ENCODE measurements at regions not wholly inside any gene's neighbourhood (a gene's known extent, or its start where the extent isn't known, plus 50 kb on each side); places are given as distances from the start of the nearest gene placed in this dataset.
A peak's percentile ranks its signal among the peaks of the same experiment; 100 is the strongest.

- DNase-seq: no peak
Measured at GRCh38 chr2:136399667-136400289, 281.8 kb upstream of the CXCR4 start.

DNA sequence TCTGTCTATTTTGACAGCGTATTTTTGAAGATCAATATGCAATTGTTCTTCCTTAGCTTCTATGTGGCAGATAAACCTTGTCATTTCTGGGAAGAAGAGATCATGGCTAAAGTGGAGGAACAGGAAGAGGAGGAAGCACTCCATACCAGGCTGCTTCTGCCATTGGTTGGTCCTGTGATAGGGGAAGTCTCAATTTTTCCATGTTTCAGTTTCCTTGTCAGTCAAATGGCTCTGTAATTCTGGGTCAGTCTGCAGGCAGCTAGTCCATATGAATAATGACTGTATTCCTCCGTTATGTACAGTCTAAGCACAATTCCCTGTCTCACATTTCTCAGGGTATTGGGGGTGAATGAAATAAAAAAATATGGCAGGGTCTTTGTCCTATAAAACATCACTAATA is 277.6 kb upstream of the CXCR4 start:
- no peak for DNase-seq

DNA sequence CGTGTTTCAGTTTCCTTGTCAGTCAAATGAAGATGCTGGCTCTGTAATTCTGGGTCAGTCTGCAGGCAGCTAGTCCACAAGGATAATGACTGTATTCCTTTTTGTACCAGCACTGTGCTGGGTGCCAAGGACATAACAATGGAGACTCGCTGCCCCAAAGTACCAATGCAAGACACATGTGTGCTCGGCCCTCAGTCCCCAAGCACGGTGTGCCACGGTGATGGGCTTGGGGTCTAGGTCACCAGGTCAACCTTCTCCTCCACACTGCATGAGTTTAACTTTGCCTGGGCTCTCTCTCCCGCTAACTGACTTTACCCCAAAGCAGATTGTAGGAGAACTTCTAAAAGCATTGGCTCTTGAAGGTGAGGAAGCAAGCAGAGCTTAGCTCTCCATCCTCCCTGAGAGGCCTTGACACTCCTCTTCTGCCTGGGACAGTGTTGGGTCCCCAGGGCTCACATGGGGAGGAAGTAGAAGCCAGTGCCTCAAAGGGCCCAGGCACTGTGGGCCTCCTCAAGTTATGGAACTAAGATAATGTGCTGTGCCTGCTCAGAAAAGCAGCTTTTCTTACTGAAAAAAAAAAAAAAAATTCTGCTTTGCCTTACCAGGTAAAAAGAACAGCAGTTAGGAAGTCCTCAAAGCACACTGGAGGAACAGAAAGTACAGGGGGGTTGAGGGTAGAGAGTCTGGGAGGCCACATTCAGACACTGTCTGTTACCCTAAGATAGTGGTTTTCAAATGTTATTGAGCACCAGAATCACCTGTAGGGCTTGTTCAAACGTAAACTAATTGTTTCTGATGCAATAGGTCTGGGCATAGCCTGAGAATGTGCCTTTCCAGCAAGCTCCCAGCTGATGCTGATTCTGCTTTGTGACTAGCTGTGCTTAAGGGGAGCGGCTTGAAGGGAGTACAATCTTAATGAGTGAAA is 276.4 kb upstream of the CXCR4 start:
- DNase-seq: no peak

DNA sequence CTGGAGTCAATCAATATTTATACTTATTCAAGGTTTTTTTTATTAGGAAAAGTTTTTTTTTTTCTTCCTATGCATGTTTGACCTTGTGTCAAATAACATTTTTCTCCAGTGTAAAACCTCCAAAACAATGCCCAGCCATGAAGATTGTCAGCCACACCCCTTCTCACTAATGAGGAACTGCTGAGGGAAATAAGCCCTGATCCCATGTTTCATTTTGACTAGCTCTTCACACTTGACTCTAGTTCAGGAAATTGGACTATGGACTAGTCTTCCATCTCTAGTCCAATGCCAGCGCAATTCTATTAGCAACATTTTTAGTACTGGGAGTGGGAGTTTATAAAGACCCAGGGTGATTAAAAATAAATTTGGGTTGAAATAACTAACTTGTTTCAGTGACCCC is 275.6 kb upstream of the CXCR4 start:
- no peak for DNase-seq

DNA sequence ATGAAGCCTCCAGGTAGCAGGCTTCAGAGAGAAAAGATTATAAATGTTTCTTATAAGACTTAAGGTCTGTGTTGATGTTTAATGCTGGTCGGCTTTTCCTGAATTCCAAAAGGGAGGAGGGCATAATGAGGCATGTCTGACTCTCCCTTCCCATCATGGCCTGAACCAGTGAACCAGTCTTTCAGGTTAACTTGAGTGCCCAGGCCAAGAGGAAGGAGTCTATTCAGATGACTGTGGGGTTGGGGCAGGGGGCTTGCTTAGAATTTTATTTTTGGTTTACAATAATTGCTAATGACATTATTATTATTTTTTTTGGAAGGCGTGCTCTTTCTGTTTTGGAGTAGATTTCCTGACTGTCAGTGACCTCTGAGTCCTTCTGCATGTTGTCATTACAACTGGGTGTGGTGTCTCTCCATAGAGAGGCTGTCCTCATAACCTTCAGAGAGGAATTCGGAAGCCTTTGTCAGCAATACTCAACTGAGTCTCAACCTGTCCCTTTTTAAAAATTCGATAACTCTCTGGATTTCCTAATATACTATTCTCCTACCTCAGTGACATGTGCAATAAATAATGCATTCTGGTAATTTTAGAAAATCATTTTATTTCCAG is 275.1 kb upstream of the CXCR4 start:
- no peak for DNase-seq

- no peak for DNase-seq
Measured at GRCh38 chr2:136389809-136390208, 271.9 kb upstream of the CXCR4 start.

DNA sequence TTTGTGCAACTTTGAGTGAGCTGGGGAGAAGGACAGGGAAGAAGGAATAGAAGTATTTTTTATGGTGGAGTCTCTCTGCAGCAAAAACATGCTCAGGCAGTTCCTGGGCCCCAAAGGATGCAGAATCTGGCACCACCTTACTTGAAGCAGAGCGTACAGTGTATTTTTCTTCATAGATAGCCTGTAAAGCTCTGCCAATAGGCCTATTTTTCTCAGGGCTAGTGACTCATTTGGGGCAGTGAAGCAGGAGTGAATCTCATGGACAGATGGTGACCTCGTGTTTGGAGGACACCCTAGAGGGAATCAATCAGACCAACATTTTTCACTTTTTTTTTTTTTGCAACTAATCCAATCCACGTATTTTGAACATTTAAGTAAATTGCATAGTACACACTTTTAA is 268.1 kb upstream of the CXCR4 start:
- DNase-seq: no peak

DNA sequence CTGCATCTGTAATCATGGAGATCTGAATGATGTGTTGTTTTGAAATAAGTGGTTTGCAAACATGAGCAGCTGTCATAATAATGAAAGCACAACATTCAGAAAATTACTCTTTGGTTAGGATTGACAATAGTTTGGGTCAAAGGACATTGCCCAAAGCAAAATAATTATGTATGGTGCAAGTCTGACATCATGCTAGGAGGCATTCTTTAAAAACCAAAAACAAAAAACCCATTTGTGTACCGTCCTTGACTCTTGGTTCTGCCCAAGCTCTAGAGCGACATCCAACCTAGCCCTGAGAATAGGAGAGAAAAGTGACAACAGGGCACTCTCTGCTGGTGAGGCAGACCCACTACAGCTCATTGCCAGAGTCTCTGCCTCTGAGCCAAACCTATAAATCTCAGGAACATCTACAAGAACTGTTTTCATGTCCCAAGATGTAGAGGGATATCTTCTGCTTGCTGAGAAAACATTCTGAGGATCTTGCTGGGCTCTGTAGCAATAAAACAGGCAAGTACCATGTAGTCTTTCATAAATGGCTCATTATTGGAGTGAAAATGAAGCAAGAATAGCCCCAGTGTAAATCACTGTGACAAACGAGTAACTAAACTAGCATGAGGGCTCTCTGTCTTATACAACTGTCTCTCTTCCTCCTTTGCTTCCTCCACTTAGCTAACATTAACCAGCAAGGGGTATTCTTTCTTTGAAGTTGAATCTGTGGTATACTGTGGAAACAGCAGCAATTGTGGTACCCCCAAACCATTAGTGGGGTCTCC is 266.8 kb upstream of the CXCR4 start:
- peak; percentile 57 for DNase-seq

GRCh38 chr2:136383167-136383566 is 265.2 kb upstream of the CXCR4 start:
- no peak for DNase-seq

DNA sequence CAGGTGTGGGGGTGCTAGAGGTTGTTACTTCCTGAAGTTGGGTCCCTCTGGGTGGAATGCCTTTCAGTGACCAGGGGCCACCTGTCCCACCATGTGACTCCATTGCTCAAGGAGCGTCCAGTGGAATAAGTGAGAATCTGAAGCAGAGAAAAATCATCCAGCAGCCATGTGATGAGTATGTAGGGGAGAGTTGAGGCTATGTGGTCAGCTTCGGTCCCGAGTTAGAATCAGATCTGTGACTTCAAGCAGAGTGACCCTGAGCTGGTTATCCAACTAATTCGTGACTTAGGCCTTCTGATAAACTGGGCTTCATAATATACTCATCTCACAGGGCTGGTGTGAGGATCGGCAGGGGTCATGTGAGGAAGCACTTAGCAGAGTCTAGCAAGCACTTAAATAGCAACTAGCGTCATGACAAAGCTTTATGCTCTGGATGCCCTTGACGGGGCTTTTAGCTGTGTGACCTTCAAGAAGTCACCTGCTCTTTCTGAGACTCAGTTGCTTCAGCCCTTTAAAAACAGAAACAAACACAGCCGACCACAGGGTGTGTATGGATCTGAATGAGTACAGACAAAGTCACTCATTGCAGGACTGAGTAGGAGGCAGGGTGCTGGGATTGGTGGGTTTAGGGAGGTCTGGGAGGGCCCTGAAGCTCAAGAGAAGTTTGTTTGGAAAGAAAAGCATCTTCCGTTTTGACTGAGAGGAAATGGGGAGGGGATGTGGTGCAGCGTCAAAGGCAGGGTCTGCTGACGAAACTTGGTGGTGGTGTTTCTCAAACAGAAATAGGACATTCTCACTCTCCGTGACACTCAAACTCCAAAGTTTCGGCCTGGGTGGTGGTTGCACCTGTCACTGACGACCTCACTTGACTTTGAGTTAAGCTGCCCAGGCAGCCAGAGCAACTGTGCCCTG is 264.0 kb upstream of the CXCR4 start:
- DNase-seq: no peak

- DNase-seq: no peak
Measured at GRCh38 chr2:136381245-136381644, 263.3 kb upstream of the CXCR4 start.

DNA sequence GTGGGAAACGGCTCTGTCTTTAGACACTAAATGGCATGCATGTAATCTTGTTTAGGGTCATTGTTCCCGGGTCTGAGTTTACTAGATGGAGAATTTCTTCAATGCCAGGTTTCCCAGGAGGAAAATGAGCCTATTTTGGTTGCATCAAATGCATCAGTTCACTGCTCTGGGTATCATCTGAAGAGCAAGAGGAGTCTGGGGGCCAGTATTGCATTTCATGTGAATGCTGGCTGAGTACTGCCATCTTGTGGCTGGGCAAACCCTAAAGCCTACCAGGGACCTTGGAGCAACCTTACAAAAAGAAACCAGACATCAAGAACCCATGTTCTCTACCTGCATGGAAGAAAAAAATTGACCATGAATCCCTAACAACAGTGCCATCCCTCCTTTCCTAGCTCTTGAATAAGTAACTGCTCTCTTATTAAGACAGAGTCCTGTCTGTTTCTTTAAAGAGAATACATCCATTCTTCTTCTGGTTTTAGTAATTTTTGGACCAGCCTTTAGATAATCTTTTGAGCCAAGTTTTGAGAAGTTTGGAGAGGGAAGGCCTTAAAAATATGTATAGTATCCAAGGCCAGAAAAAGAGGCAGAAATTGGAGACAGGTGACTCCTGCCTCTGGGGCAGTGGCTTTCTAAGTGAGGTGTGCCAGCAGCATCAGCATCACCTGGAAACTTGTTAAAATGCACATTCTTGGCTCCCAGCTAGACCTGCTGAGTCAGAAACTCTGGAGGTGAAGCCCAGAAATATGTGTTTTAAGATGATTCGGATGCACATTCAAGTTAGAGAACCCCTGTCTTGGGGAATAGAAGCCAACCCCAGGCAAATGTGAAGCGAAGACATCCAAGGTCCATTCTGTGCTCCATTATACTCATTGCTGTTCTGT is 261.0 kb upstream of the CXCR4 start:
- peak; percentile 83 for DNase-seq

GRCh38 chr2:136377423-136378382 is 259.8 kb upstream of the CXCR4 start:
- no peak for DNase-seq

DNA sequence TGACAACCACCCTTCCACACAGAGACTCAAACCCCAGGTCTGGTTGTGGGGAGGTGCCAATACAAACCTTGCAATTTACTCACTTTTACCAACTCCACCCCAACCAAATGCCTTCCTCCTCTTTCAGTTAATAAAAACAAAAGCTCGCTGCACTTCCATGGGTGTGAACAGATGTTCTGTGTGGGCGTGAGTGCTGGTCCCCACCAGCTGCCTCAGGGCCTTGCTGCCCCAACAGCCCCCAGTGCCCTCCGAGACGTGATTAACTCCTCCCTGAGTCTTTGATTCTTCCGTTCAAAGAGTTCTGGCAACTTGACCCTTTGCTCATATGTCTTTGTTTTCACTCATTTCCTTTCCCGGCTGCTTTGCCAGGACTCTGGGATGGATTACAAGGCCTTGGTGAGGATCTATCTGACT is 258.9 kb upstream of the CXCR4 start:
- no peak for DNase-seq

DNA sequence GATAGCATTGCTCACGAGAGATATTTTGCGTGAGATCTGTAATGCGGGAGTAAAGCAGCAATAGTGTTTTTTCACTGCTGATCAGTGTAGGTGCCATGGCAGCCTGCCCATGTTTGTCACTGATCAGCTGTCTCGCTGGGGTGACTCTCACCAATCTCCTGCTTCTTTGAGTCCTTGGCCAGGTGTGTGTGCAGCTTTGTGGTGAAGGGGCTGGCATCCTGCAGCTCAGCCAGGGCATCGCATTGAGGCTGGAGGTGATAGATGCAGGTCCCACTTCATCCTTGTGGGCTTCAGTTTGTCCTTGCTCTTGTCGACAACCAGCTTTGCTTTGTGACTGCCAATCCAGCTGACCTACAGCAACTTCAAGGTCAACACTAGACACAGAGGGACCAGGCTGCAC is 258.3 kb upstream of the CXCR4 start:
- DNase-seq: peak; percentile 61

DNA sequence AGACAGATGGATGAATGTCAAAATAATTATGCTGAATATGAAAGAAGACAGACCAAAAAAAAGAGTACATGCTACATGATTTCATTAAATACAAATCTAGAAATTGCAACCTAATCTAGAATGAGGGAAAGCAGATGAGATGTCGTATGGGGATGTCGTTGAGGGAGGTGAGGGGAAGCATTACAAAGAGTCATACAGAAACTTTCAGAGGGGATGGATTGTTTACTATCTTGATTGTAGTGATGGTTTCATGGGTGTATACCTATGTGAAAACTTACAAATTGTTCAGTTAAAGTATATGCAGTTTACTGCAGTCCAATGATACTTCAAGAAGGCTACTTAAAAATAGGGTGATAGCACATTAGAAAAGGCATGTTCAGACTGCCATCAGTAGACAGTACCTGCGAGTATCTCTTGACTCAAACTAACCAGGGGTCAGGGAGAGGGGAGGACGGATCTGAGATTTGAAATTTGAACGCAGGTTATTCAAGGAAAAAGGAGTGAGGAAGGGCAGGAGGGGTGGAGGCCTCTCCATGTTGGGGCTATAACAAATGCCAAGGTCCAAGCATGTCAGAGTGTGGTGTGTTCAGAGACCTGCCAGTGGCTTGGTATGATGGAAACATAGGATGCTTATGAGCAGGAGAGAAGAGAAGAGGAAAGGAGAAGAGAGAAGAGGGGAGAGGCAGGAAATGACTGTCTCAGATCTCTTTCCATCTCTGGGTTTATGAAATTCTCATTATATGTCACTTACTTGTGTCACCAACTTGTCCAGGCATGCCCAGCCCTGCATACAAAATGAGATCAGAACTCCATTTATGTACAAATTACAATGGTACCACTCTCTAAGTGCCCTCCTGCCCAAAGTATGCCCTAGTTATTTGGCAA is 257.3 kb upstream of the CXCR4 start:
- DNase-seq: peak; percentile 46

DNA sequence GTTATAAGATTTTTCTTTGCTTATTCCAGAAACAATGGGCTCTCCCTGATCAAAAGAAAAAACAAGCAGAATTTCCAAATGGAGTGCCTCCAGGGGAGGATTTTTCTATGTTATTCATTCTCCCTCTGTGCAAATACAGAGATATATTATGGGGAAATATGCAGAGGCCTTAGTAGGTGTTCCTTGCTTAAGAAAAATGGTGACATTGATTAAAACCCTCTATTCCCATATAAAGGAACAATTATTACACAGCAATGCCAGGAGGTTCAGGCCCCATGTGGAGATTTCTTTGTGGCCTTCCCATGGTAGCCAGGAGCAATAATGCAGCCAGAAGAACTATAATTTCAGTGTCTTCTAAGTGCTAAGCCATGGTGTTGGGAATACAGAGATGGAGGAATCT is 255.9 kb upstream of the CXCR4 start:
- DNase-seq: no peak

DNA sequence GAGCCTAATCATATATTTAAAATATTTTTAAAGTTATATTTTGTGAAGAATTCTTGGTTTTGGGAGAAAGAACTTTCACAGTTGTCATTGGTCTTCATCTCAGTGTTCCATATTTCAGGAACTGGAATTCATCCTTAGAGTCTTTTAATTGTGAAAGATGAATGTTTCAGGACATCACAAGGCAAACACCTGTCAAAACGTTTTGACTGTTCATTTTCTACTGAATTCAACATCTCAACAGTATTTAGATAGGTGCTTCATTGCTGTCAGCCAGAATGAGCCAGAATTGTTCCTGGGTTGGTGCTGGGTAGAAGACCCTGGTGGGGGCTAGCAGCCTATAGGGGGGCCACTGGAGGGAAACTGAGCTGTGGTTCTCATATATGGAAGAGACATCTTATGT is 255.1 kb upstream of the CXCR4 start:
- no peak for DNase-seq

- DNase-seq: peak; percentile 94
Measured at GRCh38 chr2:136363900-136364299, 246.0 kb upstream of the CXCR4 start.

Data from DMS79 treated with DMSO at 0.1 percent for 48 hours (cell line).